ENCODE measurements at regions not wholly inside any gene's neighbourhood (a gene's known extent, or its start where the extent isn't known, plus 50 kb on each side); places are given as distances from the start of the nearest gene placed in this dataset.

- TF ChIP-seq CTCF (IDR thresholded peaks at IDR 0.05) = no peak
- no peak for TF ChIP-seq EP300 (IDR thresholded peaks at IDR 0.05)
- no peak for TF ChIP-seq POLR2A (IDR thresholded peaks at IDR 0.05)
- no peak for TF ChIP-seq POLR2AphosphoS5 (IDR thresholded peaks at IDR 0.05)
These were observed 124.6 kb upstream of the GBE1 start for GRCh38 chr3:81886081-81886480.

All from upper lobe of left lung (tissue), 4 donors.